ENCODE measurements at regions not wholly inside any gene's neighbourhood (a gene's known extent, or its start where the extent isn't known, plus 50 kb on each side); places are given as distances from the start of the nearest gene placed in this dataset.
"Not testable (repeated sequence)": the region's sequence is repeated elsewhere in the genome, so short reads cannot be mapped to it uniquely, and the experiment has no call there.

DNA sequence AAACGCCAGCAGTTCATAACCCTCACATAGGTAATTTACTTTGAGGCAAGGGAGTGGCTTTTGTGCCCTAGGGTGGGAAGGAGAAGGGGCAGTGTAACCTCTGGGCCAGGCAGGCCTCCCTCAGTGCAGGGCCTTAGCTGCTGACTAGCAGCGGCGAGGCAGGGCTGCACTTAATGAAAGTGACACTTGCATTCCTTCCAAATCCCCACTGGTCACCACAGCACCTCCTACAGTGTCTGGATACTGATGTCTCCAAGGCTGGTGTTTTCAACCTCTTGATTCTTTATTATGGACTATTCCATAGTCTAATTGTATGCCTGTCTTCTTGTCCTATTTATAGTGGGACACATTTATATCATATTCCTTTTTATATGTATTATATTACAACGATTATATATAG, 152.7 kb downstream of the LY86 start:
- TF ChIP-seq EZH2 (IDR thresholded peaks at IDR 0.05; ENCODE audit: borderline replicate concordance) = no peak
- TF ChIP-seq, protein P1, sequence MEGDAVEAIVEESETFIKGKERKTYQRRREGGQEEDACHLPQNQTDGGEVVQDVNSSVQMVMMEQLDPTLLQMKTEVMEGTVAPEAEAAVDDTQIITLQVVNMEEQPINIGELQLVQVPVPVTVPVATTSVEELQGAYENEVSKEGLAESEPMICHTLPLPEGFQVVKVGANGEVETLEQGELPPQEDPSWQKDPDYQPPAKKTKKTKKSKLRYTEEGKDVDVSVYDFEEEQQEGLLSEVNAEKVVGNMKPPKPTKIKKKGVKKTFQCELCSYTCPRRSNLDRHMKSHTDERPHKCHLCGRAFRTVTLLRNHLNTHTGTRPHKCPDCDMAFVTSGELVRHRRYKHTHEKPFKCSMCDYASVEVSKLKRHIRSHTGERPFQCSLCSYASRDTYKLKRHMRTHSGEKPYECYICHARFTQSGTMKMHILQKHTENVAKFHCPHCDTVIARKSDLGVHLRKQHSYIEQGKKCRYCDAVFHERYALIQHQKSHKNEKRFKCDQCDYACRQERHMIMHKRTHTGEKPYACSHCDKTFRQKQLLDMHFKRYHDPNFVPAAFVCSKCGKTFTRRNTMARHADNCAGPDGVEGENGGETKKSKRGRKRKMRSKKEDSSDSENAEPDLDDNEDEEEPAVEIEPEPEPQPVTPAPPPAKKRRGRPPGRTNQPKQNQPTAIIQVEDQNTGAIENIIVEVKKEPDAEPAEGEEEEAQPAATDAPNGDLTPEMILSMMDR (IDR thresholded peaks at IDR 0.05; ENCODE audit: poor library complexity) = no peak
- TF ChIP-seq EZH2phosphoT487 (IDR thresholded peaks at IDR 0.05; ENCODE audit: low read depth, severe bottlenecking, unreplicated experiment) = no peak
- no peak overlapping the region for H2AFZ ChIP-seq

DNA sequence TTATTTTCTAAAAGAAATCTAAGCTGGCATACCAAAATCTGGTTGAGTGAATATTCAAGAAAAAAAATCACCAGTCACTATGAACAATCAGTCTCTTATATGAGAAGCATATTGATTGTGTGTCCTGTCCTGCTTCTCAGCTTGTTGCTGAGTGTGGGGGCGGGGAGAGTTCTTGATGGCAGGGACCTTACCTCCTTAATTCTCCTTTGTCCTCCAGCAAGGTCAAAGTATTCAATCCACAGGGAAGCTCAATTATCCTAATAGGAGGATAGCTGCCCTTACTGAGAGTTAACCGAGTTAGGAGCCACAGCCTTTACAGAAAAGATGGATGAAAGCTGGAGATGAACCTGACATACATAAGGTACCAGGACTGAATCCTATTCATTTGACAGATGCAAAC, 154.0 kb downstream of the LY86 start:
- Histone ChIP-seq H3K9me2 (replicated peaks; ENCODE audit: insufficient read depth) (no peaks in the 10 kb centered on the region), H2AFZ (no peak overlapping the region), H3K27me3 (no peaks in the 10 kb centered on the region), H3K4me1 (ENCODE audit: insufficient read depth) (no peaks in the 10 kb centered on the region), H3K27ac (no peak overlapping the region), H3K4me3 (no peak overlapping the region), H3K4me2 (no peak overlapping the region), H3K36me3 (replicated peaks; ENCODE audit: insufficient read depth, low read depth) (no peaks in the 10 kb centered on the region), H3K9me3 (ENCODE audit: low read depth) (no peaks in the 10 kb centered on the region), H3K79me2 (no peaks in the 10 kb centered on the region), H4K20me1 (ENCODE audit: insufficient read depth, poor library complexity, severe bottlenecking) (no peaks in the 10 kb centered on the region)
- WGBS (ENCODE audit: low lambda C conversion rate, missing lambda C conversion rate) = 88% methylated on average over 2 of the region's 2 CpGs
- TF ChIP-seq EZH2phosphoT487 (IDR thresholded peaks at IDR 0.05; ENCODE audit: low read depth, severe bottlenecking, unreplicated experiment) (no peak), EZH2 (IDR thresholded peaks at IDR 0.05; ENCODE audit: borderline replicate concordance) (no peak)
- TF ChIP-seq, protein P1 (IDR thresholded peaks at IDR 0.05; ENCODE audit: poor library complexity) = no peak
- DNase-seq (ENCODE audit: low spot score) = no peak

More for the DNA sequence above, 152.7 kb downstream of the LY86 start:
- H3K4me1 ChIP-seq (ENCODE audit: insufficient read depth) = no peaks in the 10 kb centered on the region
- no peaks in the 10 kb centered on the region for H3K27me3 ChIP-seq
- WGBS (ENCODE audit: low lambda C conversion rate, missing lambda C conversion rate) = 59% methylated on average over 4 of the region's 4 CpGs
- DNase-seq (ENCODE audit: low spot score) = no peak
- H3K9me3 ChIP-seq (ENCODE audit: low read depth) = no peaks in the 10 kb centered on the region
- no peak overlapping the region for H3K4me3 ChIP-seq
- H4K20me1 ChIP-seq (ENCODE audit: insufficient read depth, poor library complexity, severe bottlenecking) = no peaks in the 10 kb centered on the region
- no peaks in the 10 kb centered on the region for H3K36me3 ChIP-seq (replicated peaks; ENCODE audit: insufficient read depth, low read depth)
- H3K4me2 ChIP-seq = no peak overlapping the region
- H3K27ac ChIP-seq = no peak overlapping the region
- no peaks in the 10 kb centered on the region for H3K9me2 ChIP-seq (replicated peaks; ENCODE audit: insufficient read depth)
- no peaks in the 10 kb centered on the region for H3K79me2 ChIP-seq

DNA sequence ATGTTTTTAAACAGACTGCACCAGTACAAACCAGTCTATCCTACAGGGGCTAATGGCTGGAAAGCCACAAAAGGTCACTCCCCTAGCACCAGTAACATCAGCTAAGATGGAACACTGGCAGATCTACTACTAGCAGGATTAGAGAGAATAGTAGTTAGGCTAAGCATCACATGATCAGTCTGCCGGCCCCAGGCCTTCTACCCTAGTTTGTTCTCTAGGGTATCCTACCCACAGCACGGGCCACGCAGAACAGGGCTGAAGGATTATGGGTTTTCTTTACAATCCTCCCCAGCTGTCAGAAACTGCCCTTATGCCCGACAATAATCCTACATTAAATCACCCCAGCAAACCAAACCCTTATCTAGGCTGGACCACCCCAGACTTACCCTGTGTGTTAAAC, 156.0 kb downstream of the LY86 start:
- Histone ChIP-seq H4K20me1 (ENCODE audit: insufficient read depth, poor library complexity, severe bottlenecking) (no peaks in the 10 kb centered on the region), H3K4me3 (no peak overlapping the region), H3K9me2 (replicated peaks; ENCODE audit: insufficient read depth) (no peaks in the 10 kb centered on the region), H3K36me3 (replicated peaks; ENCODE audit: insufficient read depth, low read depth) (no peaks in the 10 kb centered on the region), H3K27ac (no peak overlapping the region), H3K4me2 (no peak overlapping the region), H3K27me3 (no peaks in the 10 kb centered on the region), H2AFZ (no peak overlapping the region), H3K9me3 (ENCODE audit: low read depth) (no peaks in the 10 kb centered on the region), H3K79me2 (no peaks in the 10 kb centered on the region), H3K4me1 (ENCODE audit: insufficient read depth) (peaks cover 12% of the 10 kb centered on the region)
- WGBS (ENCODE audit: low lambda C conversion rate, missing lambda C conversion rate) = 75% methylated on average over 4 of the region's 4 CpGs
- TF ChIP-seq, protein P1 (IDR thresholded peaks at IDR 0.05; ENCODE audit: poor library complexity) = no peak
- TF ChIP-seq EZH2 (IDR thresholded peaks at IDR 0.05; ENCODE audit: borderline replicate concordance) = no peak
- no peak for TF ChIP-seq EZH2phosphoT487 (IDR thresholded peaks at IDR 0.05; ENCODE audit: low read depth, severe bottlenecking, unreplicated experiment)
- no peak for DNase-seq (ENCODE audit: low spot score)

DNA sequence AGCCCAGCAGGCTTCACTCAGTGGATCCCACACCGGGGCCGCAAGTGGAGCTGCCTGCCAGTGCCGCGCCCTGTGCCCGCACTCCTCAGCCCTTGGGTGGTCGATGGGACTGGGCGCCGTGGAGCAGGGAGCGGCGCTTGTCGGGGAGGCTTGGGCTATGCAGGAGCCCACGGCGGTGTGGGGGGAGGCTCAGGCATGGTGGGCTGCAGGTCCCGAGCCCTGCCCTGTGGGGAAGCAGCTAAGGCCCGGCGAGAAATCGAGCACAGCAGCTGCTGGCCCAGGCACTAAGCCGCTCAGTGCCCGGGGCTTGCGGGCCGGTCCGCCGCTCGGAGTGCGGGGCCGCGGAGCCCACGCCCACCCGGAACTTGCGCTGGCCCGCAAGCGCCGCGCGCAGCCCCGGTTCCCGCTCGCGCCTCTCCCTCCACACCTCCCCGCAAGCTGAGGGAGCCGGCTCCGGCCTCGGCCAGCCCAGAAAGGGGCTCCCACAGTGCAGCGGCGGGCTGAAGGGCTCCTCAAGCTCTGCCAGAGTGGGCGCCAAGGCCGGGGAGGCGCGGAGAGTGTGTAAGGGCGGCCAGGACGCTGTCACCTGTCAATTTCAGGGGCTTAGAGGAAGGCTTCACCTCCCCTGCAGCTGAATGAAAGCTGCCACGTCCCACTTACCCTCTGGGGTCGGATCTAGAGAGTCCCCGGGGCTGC, 157.3 kb downstream of the LY86 start:
- H3K9me2 ChIP-seq (replicated peaks; ENCODE audit: insufficient read depth); H3K36me3 ChIP-seq (replicated peaks; ENCODE audit: insufficient read depth, low read depth); H3K27me3 ChIP-seq; DNase-seq (ENCODE audit: low spot score); H3K79me2 ChIP-seq; H4K20me1 ChIP-seq (ENCODE audit: insufficient read depth, poor library complexity, severe bottlenecking); H3K4me2 ChIP-seq; H2AFZ ChIP-seq; H3K9me3 ChIP-seq (ENCODE audit: low read depth); H3K27ac ChIP-seq; H3K4me3 ChIP-seq: not testable (repeated sequence)
- H3K4me1 ChIP-seq (ENCODE audit: insufficient read depth) = peaks cover 23% of the 10 kb centered on the region
- 97% methylated on average over 24 of the region's 54 CpGs for WGBS (ENCODE audit: low lambda C conversion rate, missing lambda C conversion rate)
